A673 (cell line): ENCODE measurements at regions not wholly inside any gene's neighbourhood (a gene's known extent, or its start where the extent isn't known, plus 50 kb on each side); places are given as distances from the start of the nearest gene placed in this dataset.

ENCODE experiments used
- BruUV-seq: library from RNA; stranded (reverse); fragments of 400-500 nt; replicated peaks from 2 replicates; lab custom pipeline; 2021; lab: Mats Ljungman, UMichigan
- CTCF ChIA-PET: fragments of 300-600 bp; sonication (Branson Sonifier 250); formaldehyde crosslinking; loops from one replicate; lab custom pipeline; 2022; ENCODE audit warnings: antibody characterized with exemption; lab: Charles Lee
- POLR2A ChIA-PET: fragments of 300-600 bp; sonication (Branson Sonifier 250); formaldehyde crosslinking; loops from one replicate; lab custom pipeline; 2022; ENCODE audit warnings: antibody characterized with exemption; ENCODE audit not compliant: low non-redundant PET; lab: Charles Lee
- DNase-seq: peaks from one replicate; pipeline ENCODE4 v3.0.0-alpha.2; 2015; ENCODE audit warnings: low spot score
- H3K27ac ChIP-seq: fragments of 200-600 bp; sonication (generic); 2 replicates; pipeline ENCODE4 v1.5.1; 2016; ENCODE audit warnings: mixed run types, low read depth, mild to moderate bottlenecking, mixed read lengths, antibody characterized with exemption, low read length; ENCODE audit not compliant: poor library complexity, severe bottlenecking
- H3K27me3 ChIP-seq: fragments of 200-600 bp; sonication (generic); replicated peaks from 2 replicates; pipeline ENCODE4 v1.6.1; 2017; ENCODE audit warnings: mixed run types, low read depth, mild to moderate bottlenecking, mixed read lengths, antibody characterized with exemption, low read length; ENCODE audit not compliant: insufficient read depth, poor library complexity
- H3K36me3 ChIP-seq: fragments of 200-600 bp; sonication (generic); 2 replicates; pipeline ENCODE4 v1.6.1; 2016; ENCODE audit warnings: mixed run types, mild to moderate bottlenecking, mixed read lengths, antibody characterized with exemption, low read length; ENCODE audit not compliant: insufficient read depth, poor library complexity, severe bottlenecking
- H3K4me1 ChIP-seq: fragments of 200-600 bp; sonication (generic); 2 replicates; pipeline ENCODE4 v1.6.1; 2017; ENCODE audit warnings: mixed run types, mild to moderate bottlenecking, mixed read lengths, antibody characterized with exemption, low read length; ENCODE audit not compliant: insufficient read depth, poor library complexity, severe bottlenecking
- H3K4me3 ChIP-seq: fragments of 200-600 bp; sonication (generic); 2 replicates; pipeline ENCODE4 v1.5.1; 2016; ENCODE audit warnings: low read depth, mixed run types, mild to moderate bottlenecking, mixed read lengths, low read length; ENCODE audit not compliant: poor library complexity, severe bottlenecking
- H3K9me3 ChIP-seq: fragments of 200-600 bp; sonication (generic); 2 replicates; pipeline ENCODE4 v1.6.1; 2016; ENCODE audit warnings: mixed run types, low read depth, mild to moderate bottlenecking, mixed read lengths, antibody characterized with exemption, low read length; ENCODE audit not compliant: poor library complexity, severe bottlenecking
- CTCF ChIP-seq: fragments of 300-800, 200-600 bp; sonication (generic); conservative IDR thresholded peaks from 2 replicates; pipeline ENCODE4 v1.5.1; 2017; ENCODE audit warnings: low read depth, mild to moderate bottlenecking, antibody characterized with exemption, low read length, moderate library complexity, mixed read lengths
- EZH2 ChIP-seq: fragments of 200-600 bp; sonication (generic); IDR thresholded peaks from 2 replicates; pipeline ENCODE4 v1.6.1; 2017; ENCODE audit warnings: borderline replicate concordance, low read depth, mild to moderate bottlenecking, mixed read lengths, antibody characterized with exemption, low read length; ENCODE audit not compliant: poor library complexity, severe bottlenecking
- intact Hi-C: fragments of 100-400 bp; cut with micrococcal nuclease; formaldehyde crosslinking; loops from one replicate; pipeline ENCODE4 v1.10.0; 2022; ENCODE audit not compliant: unreplicated experiment

DNA sequence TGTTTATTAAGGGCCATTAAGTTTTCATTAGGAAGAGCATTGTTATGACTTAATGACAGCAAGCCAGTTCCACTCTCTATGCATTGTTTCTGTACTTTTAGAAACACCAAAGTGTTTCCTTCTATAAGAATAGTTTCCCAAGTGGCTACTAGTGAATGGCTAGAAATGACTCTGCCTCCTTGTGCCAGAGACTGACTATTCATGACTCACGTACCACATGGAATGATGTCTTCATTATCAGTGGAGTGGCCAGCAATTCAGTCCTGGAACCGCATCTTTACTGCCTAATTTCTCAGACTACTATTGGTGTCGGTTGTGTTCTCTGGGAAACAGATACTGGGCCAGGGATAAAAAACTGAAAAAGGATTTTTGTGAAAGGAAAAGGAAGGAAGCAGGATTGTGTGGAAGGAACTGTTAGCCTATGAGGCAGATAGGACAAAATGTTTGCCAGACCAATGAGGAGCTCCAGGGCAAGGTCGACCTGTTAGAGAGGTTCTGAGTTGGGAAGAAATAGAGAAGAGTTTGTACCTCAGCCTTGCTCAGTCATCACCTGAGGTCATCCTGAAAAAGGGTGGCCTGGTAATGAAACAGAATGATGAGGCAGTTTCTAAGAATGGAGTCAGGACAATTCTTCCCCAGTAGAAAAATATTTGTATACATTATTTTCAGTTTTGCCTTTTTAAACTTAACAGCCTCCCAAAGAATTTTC is 218.6 kb downstream of the SPCS3 start:
- DNase-seq = no peak
- Histone ChIP-seq H3K4me3 (no peak overlapping the region), H3K4me1 (no peaks in the 10 kb centered on the region), H3K27me3 (peaks cover 12% of the 10 kb centered on the region), H3K27ac (no peak overlapping the region), H3K36me3 (no peaks in the 10 kb centered on the region), H3K9me3 (no peaks in the 10 kb centered on the region)
- POLR2A ChIA-PET = no interaction called here
- CTCF ChIA-PET = no interaction called here
- no peak for TF ChIP-seq EZH2
- no peak for TF ChIP-seq CTCF
- no TSS peak for BruUV-seq
- intact Hi-C loops = no loop called here

DNA sequence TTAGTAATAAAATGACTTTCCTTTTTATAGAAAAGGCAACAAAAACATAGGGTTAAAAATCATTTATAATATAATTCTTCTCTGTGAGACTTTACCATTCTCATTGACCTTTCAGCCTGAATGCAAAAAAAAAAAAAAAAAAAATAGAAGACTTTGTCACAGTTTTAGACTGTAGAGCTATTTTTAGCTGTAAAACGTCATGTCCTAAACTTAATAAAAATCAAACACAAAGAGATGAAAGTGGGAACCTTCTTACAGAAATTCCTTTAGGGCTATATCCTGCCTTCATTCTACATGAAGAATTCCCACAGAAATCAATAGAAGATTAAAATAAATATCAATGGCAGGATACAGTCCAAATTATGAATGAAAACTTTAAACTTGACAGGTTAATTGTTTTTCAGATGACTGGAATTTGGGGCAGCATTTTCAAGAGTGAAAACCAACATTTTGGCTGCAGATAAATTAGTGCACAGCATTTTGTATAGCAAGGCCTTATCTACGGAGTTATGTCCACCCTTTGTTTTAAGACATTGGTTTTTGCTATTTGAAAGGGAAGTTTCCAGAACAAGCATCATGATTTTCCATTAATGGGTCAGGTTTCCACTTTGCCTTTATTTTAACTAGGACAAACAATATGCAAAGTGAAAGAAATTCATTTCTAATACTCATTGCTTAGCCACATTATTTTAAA is 219.5 kb downstream of the SPCS3 start:
- no peaks in the 10 kb centered on the region for H3K9me3 ChIP-seq
- TF ChIP-seq EZH2 (no peak), CTCF (no peak)

GRCh38 chr4:176539785-176540175 is 220.0 kb downstream of the SPCS3 start:
- Histone ChIP-seq H3K27ac (no peak overlapping the region), H3K27me3 (peaks cover 23% of the 10 kb centered on the region), H3K4me3 (no peak overlapping the region), H3K4me1 (no peaks in the 10 kb centered on the region), H3K36me3 (no peaks in the 10 kb centered on the region), H3K9me3 (no peaks in the 10 kb centered on the region)
- DNase-seq = no peak
- CTCF ChIA-PET = interaction anchor here (0.7 kb wide), 1 partner anchor 512 kb away, joined by 5 read pairs; no protein-coding TSS in a partner anchor
- BruUV-seq = no TSS peak
- POLR2A ChIA-PET = no interaction called here
- no peak for TF ChIP-seq EZH2
- TF ChIP-seq CTCF = no peak
- intact Hi-C loops = no loop called here

More for the DNA sequence above, 219.5 kb downstream of the SPCS3 start:
- Histone ChIP-seq H3K27ac (no peak overlapping the region), H3K4me1 (no peaks in the 10 kb centered on the region), H3K4me3 (no peak overlapping the region), H3K36me3 (no peaks in the 10 kb centered on the region), H3K27me3 (peaks cover 17% of the 10 kb centered on the region)
- ChIA-PET CTCF (interaction anchor here (0.7 kb wide), 1 partner anchor 513 kb away, joined by 5 read pairs; no protein-coding TSS in a partner anchor), POLR2A (no interaction called here)
- DNase-seq = no peak
- no TSS peak for BruUV-seq
- intact Hi-C loops = no loop called here
